Occipital lobe (tissue), 1 donor: ENCODE measurements at regions not wholly inside any gene's neighbourhood (a gene's known extent, or its start where the extent isn't known, plus 50 kb on each side); places are given as distances from the start of the nearest gene placed in this dataset. TPM values are rescaled to one million over a fixed set of nuclear protein-coding genes. Genes with fewer than 3 reads are reported as not detected.

Source experiments
- small RNA-seq: library from RNA; depleted of rRNA; stranded (forward); fragments of <200 nt; gene quantifications from one replicate; pipeline ENCODE3, GENCODE V24; 2014

Small RNA genes in the stretch of these regions (small RNA-seq; reads per million reads assigned to genes)
- gene MIR4486, result not detected
- not detected for gene RF00408
- gene RNA5SP335, result not detected
